Astrocyte (in vitro differentiated cells and primary cell): ENCODE measurements at regions not wholly inside any gene's neighbourhood (a gene's known extent, or its start where the extent isn't known, plus 50 kb on each side); places are given as distances from the start of the nearest gene placed in this dataset.

Experiments used
- DNase-seq: peaks from one replicate; pipeline ENCODE4 v3.0.0-alpha.2; 2010; ENCODE audit warnings: low read depth
- FAIRE-seq: peaks from 2 replicates; lab custom pipeline; 2011; peaks lifted over from hg19 to GRCh38; lab: Jason Lieb, UNC
- H2AFZ ChIP-seq: 2 replicates; pipeline ENCODE4 v1.6.0; 2012; ENCODE audit warnings: low read depth, low read length, inconsistent platforms
- H3K27ac ChIP-seq: 2 replicates; pipeline ENCODE4 v1.5.1; 2011; ENCODE audit warnings: low read depth, low read length, inconsistent platforms
- H3K27me3 ChIP-seq: 2 replicates; pipeline ENCODE4 v1.6.0; 2011; ENCODE audit warnings: low read length, inconsistent platforms; ENCODE audit not compliant: insufficient read depth
- H3K36me3 ChIP-seq: 2 replicates; pipeline ENCODE4 v1.5.1; 2011; ENCODE audit warnings: low read length, inconsistent platforms; ENCODE audit not compliant: insufficient read depth
- H3K4me1 ChIP-seq: 2 replicates; pipeline ENCODE4 v1.5.1; 2011; ENCODE audit warnings: low read length, inconsistent platforms; ENCODE audit not compliant: insufficient read depth
- H3K4me2 ChIP-seq: 2 replicates; pipeline ENCODE4 v1.6.0; 2012; ENCODE audit warnings: low read length, inconsistent platforms
- H3K4me3 ChIP-seq: 2 replicates; pipeline ENCODE4 v1.5.1; 2011; ENCODE audit warnings: low read depth, mild to moderate bottlenecking, low read length, inconsistent platforms; ENCODE audit not compliant: insufficient read depth
- H3K79me2 ChIP-seq: 2 replicates; pipeline ENCODE4 v1.6.0; 2012; ENCODE audit warnings: mild to moderate bottlenecking, low read length, inconsistent platforms; ENCODE audit not compliant: insufficient read depth
- H3K9ac ChIP-seq: 2 replicates; pipeline ENCODE4 v1.6.0; 2012; ENCODE audit warnings: mild to moderate bottlenecking, low read length, inconsistent platforms
- H3K9me3 ChIP-seq: 2 replicates; pipeline ENCODE4 v1.5.1; 2012; ENCODE audit warnings: low read depth, mild to moderate bottlenecking, low read length, inconsistent platforms; ENCODE audit not compliant: insufficient read depth
- H4K20me1 ChIP-seq: 2 replicates; pipeline ENCODE4 v1.6.0; 2012; ENCODE audit warnings: low read length, inconsistent platforms; ENCODE audit not compliant: insufficient read depth
- H3K27ac Mint-ChIP-seq: one replicate; pipeline ENCODE4 v1.8.0; 2021; ENCODE audit warnings: mild to moderate bottlenecking, mixed read lengths; ENCODE audit not compliant: unreplicated experiment
- H3K27me3 Mint-ChIP-seq: one replicate; pipeline ENCODE4 v1.8.0; 2021; ENCODE audit warnings: low read depth, mixed read lengths; ENCODE audit not compliant: unreplicated experiment
- H3K36me3 Mint-ChIP-seq: one replicate; pipeline ENCODE4 v1.8.0; 2021; ENCODE audit warnings: low read depth, mixed read lengths; ENCODE audit not compliant: unreplicated experiment
- H3K4me1 Mint-ChIP-seq: one replicate; pipeline ENCODE4 v1.8.0; 2021; ENCODE audit warnings: low read depth, mixed read lengths; ENCODE audit not compliant: unreplicated experiment
- H3K4me3 Mint-ChIP-seq: one replicate; pipeline ENCODE4 v1.8.0; 2021; ENCODE audit warnings: mild to moderate bottlenecking, moderate library complexity, mixed read lengths; ENCODE audit not compliant: unreplicated experiment
- H3K9me3 Mint-ChIP-seq: one replicate; pipeline ENCODE4 v1.8.0; 2021; ENCODE audit warnings: mild to moderate bottlenecking, mixed read lengths; ENCODE audit not compliant: unreplicated experiment
- EZH2 ChIP-seq: IDR thresholded peaks from 2 replicates; pipeline ENCODE4 v1.6.1; 2012; ENCODE audit warnings: mild to moderate bottlenecking, low read length, inconsistent platforms; ENCODE audit not compliant: insufficient read depth
- TF ChIP-seq, protein P1 (sequence below): IDR thresholded peaks from 2 replicates; pipeline ENCODE4 v1.5.1; 2011; ENCODE audit warnings: low read depth, mild to moderate bottlenecking, inconsistent platforms, low read length, moderate library complexity; ENCODE audit not compliant: insufficient read depth

- Histone ChIP-seq H4K20me1 (no peaks in the 10 kb centered on the region), H3K79me2 (no peaks in the 10 kb centered on the region), H3K9ac (no peak overlapping the region), H3K4me3 (no peak overlapping the region), H2AFZ (no peak overlapping the region), H3K4me2 (peak overlapping the region; percentile 24), H3K27me3 (no peaks in the 10 kb centered on the region), H3K4me1 (peaks cover 50% of the 10 kb centered on the region), H3K36me3 (no peaks in the 10 kb centered on the region), H3K27ac (peak overlapping the region; percentile 2), H3K9me3 (no peaks in the 10 kb centered on the region)
- H3K4me1 Mint-ChIP-seq = peaks cover 59% of the 10 kb centered on the region
- no peaks in the 10 kb centered on the region for H3K9me3 Mint-ChIP-seq
- H3K27ac Mint-ChIP-seq = peak overlapping the region; percentile 65
- FAIRE-seq (peak; percentile 5), DNase-seq (peak; percentile 98)
- no peaks in the 10 kb centered on the region for H3K36me3 Mint-ChIP-seq
- TF ChIP-seq, protein P1, sequence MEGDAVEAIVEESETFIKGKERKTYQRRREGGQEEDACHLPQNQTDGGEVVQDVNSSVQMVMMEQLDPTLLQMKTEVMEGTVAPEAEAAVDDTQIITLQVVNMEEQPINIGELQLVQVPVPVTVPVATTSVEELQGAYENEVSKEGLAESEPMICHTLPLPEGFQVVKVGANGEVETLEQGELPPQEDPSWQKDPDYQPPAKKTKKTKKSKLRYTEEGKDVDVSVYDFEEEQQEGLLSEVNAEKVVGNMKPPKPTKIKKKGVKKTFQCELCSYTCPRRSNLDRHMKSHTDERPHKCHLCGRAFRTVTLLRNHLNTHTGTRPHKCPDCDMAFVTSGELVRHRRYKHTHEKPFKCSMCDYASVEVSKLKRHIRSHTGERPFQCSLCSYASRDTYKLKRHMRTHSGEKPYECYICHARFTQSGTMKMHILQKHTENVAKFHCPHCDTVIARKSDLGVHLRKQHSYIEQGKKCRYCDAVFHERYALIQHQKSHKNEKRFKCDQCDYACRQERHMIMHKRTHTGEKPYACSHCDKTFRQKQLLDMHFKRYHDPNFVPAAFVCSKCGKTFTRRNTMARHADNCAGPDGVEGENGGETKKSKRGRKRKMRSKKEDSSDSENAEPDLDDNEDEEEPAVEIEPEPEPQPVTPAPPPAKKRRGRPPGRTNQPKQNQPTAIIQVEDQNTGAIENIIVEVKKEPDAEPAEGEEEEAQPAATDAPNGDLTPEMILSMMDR = no peak
- TF ChIP-seq EZH2 = no peak
- H3K4me3 Mint-ChIP-seq = no peak overlapping the region
- no peaks in the 10 kb centered on the region for H3K27me3 Mint-ChIP-seq
Measured at GRCh38 chr12:76274420-76275083, 73.7 kb downstream of the BBS10 start.

GRCh38 chr12:76272287-76272686 is 75.9 kb downstream of the BBS10 start:
- Histone ChIP-seq H3K79me2 (peaks cover 15% of the 10 kb centered on the region), H3K36me3 (no peaks in the 10 kb centered on the region), H3K9ac (no peak overlapping the region), H3K4me1 (peaks cover 40% of the 10 kb centered on the region), H3K4me2 (peak overlapping the region; percentile 6), H2AFZ (no peak overlapping the region), H3K4me3 (no peak overlapping the region), H3K27ac (no peak overlapping the region), H4K20me1 (no peaks in the 10 kb centered on the region), H3K9me3 (no peaks in the 10 kb centered on the region), H3K27me3 (no peaks in the 10 kb centered on the region)
- no peak for TF ChIP-seq EZH2
- TF ChIP-seq, protein P1 = no peak
- FAIRE-seq (no peak), DNase-seq (no peak)
- Mint-ChIP-seq H3K27ac (peak overlapping the region; percentile 8), H3K36me3 (no peaks in the 10 kb centered on the region), H3K4me3 (no peak overlapping the region), H3K27me3 (no peaks in the 10 kb centered on the region), H3K9me3 (no peaks in the 10 kb centered on the region), H3K4me1 (peaks cover 41% of the 10 kb centered on the region)

DNA sequence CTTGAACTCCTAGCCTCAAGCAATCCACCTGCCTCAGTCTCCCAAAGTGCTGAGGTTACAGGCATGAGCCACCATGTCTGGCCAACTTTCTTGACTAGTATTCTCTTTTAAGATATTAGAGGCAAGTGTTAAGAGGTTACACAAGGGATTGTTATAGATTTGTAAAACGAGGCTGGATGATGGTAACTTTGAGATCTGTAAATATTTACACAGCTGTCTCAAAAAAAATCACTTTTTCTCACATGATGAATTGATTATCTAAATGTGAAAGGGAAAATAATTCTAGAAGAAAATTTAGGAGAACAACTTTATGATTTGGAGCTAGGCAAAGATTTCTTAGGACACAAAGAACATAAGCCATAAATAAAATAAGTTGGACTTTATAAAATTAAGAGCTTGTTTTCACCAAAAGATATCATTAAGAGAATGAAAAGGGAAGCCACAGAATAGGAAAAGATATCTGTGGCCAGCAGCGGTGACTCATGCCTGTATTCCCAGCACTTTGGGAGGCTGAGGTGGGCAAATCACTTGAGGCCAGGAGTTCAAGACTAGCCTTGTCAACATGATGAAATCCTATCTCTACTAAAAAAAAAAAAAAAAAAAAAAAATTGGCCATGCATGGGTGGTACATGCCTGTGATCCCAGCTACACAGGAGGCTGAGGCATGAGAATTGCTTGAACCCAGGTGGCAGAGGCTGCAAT is 77.4 kb downstream of the BBS10 start:
- TF ChIP-seq, protein P1 = no peak
- TF ChIP-seq EZH2 = no peak
- H2AFZ ChIP-seq = no peak overlapping the region
- no peaks in the 10 kb centered on the region for H3K27me3 ChIP-seq
- H3K4me2 ChIP-seq = no peak overlapping the region
- Mint-ChIP-seq H3K4me3 (no peak overlapping the region), H3K36me3 (no peaks in the 10 kb centered on the region), H3K27me3 (no peaks in the 10 kb centered on the region), H3K27ac (no peak overlapping the region), H3K4me1 (peaks cover 41% of the 10 kb centered on the region), H3K9me3 (no peaks in the 10 kb centered on the region)
- DNase-seq (no peak), FAIRE-seq (no peak)
- H3K36me3 ChIP-seq = no peaks in the 10 kb centered on the region
- no peaks in the 10 kb centered on the region for H4K20me1 ChIP-seq
- peaks cover 17% of the 10 kb centered on the region for H3K79me2 ChIP-seq
- H3K4me3 ChIP-seq = no peak overlapping the region
- no peaks in the 10 kb centered on the region for H3K9me3 ChIP-seq
- peaks cover 44% of the 10 kb centered on the region for H3K4me1 ChIP-seq
- no peak overlapping the region for H3K27ac ChIP-seq
- H3K9ac ChIP-seq = no peak overlapping the region
